D721Med (cell line): ENCODE measurements at regions not wholly inside any gene's neighbourhood (a gene's known extent, or its start where the extent isn't known, plus 50 kb on each side); places are given as distances from the start of the nearest gene placed in this dataset.

Experiments used
- DNase-seq: peaks from one replicate; pipeline ENCODE4 v3.0.0; 2011; ENCODE audit warnings: low spot score; ENCODE audit not compliant: insufficient read length
- FAIRE-seq: peaks from 2 replicates; lab custom pipeline; 2011; peaks lifted over from hg19 to GRCh38; lab: Jason Lieb, UNC
- CTCF ChIP-seq: IDR thresholded peaks from 2 replicates; pipeline ENCODE4 v1.5.1; 2012; ENCODE audit warnings: mild to moderate bottlenecking, control low read depth; ENCODE audit not compliant: insufficient read depth; ENCODE audit errors: missing control alignments

- no peak for DNase-seq
- FAIRE-seq = no peak
- TF ChIP-seq CTCF = no peak
Observed at GRCh38 chr1:200496937-200497336, 87.1 kb upstream of the ZNF281 start.

GRCh38 chr1:200495901-200496300 lies 86.1 kb upstream of the ZNF281 start:
- DNase-seq (no peak), FAIRE-seq (no peak)
- TF ChIP-seq CTCF = no peak

GRCh38 chr1:200493344-200493743 lies 83.5 kb upstream of the ZNF281 start:
- no peak for TF ChIP-seq CTCF
- DNase-seq (no peak), FAIRE-seq (no peak)

- FAIRE-seq (no peak), DNase-seq (no peak)
- TF ChIP-seq CTCF = no peak
Observed at GRCh38 chr1:200491103-200491502, 81.3 kb upstream of the ZNF281 start.

- DNase-seq (no peak), FAIRE-seq (no peak)
- TF ChIP-seq CTCF = no peak
Observed at GRCh38 chr1:200490183-200490582, 80.3 kb upstream of the ZNF281 start.

- FAIRE-seq (peak; percentile 77), DNase-seq (no peak)
- peak; percentile 97 for TF ChIP-seq CTCF
Observed at GRCh38 chr1:200488375-200489165, 78.7 kb upstream of the ZNF281 start.

- TF ChIP-seq CTCF = no peak
- no peak for FAIRE-seq
- no peak for DNase-seq
Observed at GRCh38 chr1:200487650-200488049, 77.8 kb upstream of the ZNF281 start.
